GM12865 (cell line): ENCODE measurements at regions not wholly inside any gene's neighbourhood (a gene's known extent, or its start where the extent isn't known, plus 50 kb on each side); places are given as distances from the start of the nearest gene placed in this dataset.
"Not testable (repeated sequence)": the region's sequence is repeated elsewhere in the genome, so short reads cannot be mapped to it uniquely, and the experiment has no call there.

Experiments
- DNase-seq: peaks from one replicate; pipeline ENCODE4 v3.0.0; 2010; ENCODE audit warnings: low read depth
- H3K4me3 ChIP-seq: 2 replicates; pipeline ENCODE4 v1.5.1; 2011; ENCODE audit warnings: mild to moderate bottlenecking, low read depth, low read length, control low read depth
- TF ChIP-seq, protein P1 (sequence below): IDR thresholded peaks from 2 replicates; pipeline ENCODE4 v1.5.1; 2011; ENCODE audit warnings: low read length, control low read depth, low read depth, inconsistent platforms; ENCODE audit not compliant: insufficient read depth; ENCODE audit errors: missing control alignments

- no peak overlapping the region for H3K4me3 ChIP-seq
- DNase-seq, result no peak
- TF ChIP-seq, protein P1, sequence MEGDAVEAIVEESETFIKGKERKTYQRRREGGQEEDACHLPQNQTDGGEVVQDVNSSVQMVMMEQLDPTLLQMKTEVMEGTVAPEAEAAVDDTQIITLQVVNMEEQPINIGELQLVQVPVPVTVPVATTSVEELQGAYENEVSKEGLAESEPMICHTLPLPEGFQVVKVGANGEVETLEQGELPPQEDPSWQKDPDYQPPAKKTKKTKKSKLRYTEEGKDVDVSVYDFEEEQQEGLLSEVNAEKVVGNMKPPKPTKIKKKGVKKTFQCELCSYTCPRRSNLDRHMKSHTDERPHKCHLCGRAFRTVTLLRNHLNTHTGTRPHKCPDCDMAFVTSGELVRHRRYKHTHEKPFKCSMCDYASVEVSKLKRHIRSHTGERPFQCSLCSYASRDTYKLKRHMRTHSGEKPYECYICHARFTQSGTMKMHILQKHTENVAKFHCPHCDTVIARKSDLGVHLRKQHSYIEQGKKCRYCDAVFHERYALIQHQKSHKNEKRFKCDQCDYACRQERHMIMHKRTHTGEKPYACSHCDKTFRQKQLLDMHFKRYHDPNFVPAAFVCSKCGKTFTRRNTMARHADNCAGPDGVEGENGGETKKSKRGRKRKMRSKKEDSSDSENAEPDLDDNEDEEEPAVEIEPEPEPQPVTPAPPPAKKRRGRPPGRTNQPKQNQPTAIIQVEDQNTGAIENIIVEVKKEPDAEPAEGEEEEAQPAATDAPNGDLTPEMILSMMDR, result no peak
These were observed 318.5 kb upstream of the TCF4 start for GRCh38 chr18:55906536-55906935.

- no peak for DNase-seq
- TF ChIP-seq, protein P1, result no peak
These were observed 315.9 kb upstream of the TCF4 start for GRCh38 chr18:55903911-55904310.

GRCh38 chr18:55900380-55900779 is 312.4 kb upstream of the TCF4 start:
- no peak overlapping the region for H3K4me3 ChIP-seq
- no peak for DNase-seq

More at GRCh38 chr18:55903911-55904310, 315.9 kb upstream of the TCF4 start:
- no peak overlapping the region for H3K4me3 ChIP-seq

GRCh38 chr18:55897091-55897689 is 309.2 kb upstream of the TCF4 start:
- H3K4me3 ChIP-seq, result no peak overlapping the region
- TF ChIP-seq, protein P1, result no peak

More at GRCh38 chr18:55900380-55900779, 312.4 kb upstream of the TCF4 start:
- TF ChIP-seq, protein P1, result no peak

GRCh38 chr18:55893948-55894347 is 306.0 kb upstream of the TCF4 start:
- H3K4me3 ChIP-seq, result no peak overlapping the region
- TF ChIP-seq, protein P1, result no peak
- DNase-seq, result no peak

More at GRCh38 chr18:55897091-55897689, 309.2 kb upstream of the TCF4 start:
- DNase-seq, result no peak

GRCh38 chr18:55892862-55893813 is 305.1 kb upstream of the TCF4 start:
- H3K4me3 ChIP-seq, DNase-seq: not testable (repeated sequence)

DNA sequence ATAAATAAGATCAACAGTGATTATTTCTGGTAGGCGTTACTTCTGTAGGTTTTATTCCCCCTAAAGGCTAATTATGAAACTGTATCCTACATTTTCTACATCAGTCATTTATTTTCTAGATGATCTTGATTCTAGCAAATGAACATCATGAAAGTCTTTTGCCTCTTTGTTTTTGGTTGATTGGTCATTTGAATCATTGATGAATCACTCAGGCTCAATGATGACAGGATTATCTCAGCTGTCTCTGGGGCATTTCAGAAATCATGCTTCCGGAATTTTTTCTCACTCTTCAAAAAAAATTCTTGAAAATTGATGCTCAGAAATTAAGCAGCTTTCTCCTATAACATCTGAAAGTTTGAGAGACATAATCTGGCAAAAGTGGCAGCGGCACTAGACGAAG is 298.9 kb upstream of the TCF4 start:
- no peak overlapping the region for H3K4me3 ChIP-seq
- TF ChIP-seq, protein P1, result no peak
- DNase-seq, result no peak
